B cell (primary cell): ENCODE measurements at regions not wholly inside any gene's neighbourhood (a gene's known extent, or its start where the extent isn't known, plus 50 kb on each side); places are given as distances from the start of the nearest gene placed in this dataset.

Experiments
- ATAC-seq: fragments of 200-7000 bp; cut with Tn5 transposase; one replicate; pipeline ENCODE4 v1.10.0; 2021; ENCODE audit warnings: low read depth, mild to moderate bottlenecking, moderate number of reproducible peaks, moderate library complexity
- CTCF ChIA-PET: fragments of 350-600 bp; sonication (Branson Sonifier 250); formaldehyde crosslinking; loops from one replicate; lab custom pipeline; 2021; ENCODE audit warnings: antibody characterized with exemption, inconsistent platforms; lab: Charles Lee
- POLR2A ChIA-PET: fragments of 350-600 bp; sonication (Branson Sonifier 250); formaldehyde crosslinking; loops from one replicate; lab custom pipeline; 2021; ENCODE audit warnings: antibody characterized with exemption; lab: Charles Lee
- DNase-seq: peaks from one replicate; pipeline ENCODE4 v3.0.0; 2013
- H2AFZ ChIP-seq: 2 replicates; pipeline ENCODE4 v1.6.1; 2012; ENCODE audit warnings: mild to moderate bottlenecking, low read depth, low read length; ENCODE audit not compliant: insufficient read depth, poor library complexity, severe bottlenecking
- H3K27ac ChIP-seq, 2 donors: 1 replicate in 1 of 2; 2 replicates in 1 of 2; pipeline ENCODE4 v1.5.1; 2012 to 2013; ENCODE audit warnings: low read length in 2 of 2, mild to moderate bottlenecking in 2 of 2, moderate library complexity in 1 of 2
- H3K27me3 ChIP-seq, 4 experiments: fragments of 200-600 bp in 1 of 4; sonication (generic) in 1 of 4; replicated peaks in 1 of 4; 1 replicate in 2 of 4; 2 replicates in 2 of 4; pipeline versions ENCODE4 v1.6.1 to v1.7.0; 2013 to 2016; ENCODE audit warnings: low read length in 3 of 4, mild to moderate bottlenecking in 2 of 4, mixed read lengths in 1 of 4, moderate library complexity in 1 of 4; ENCODE audit not compliant: insufficient read depth in 4 of 4, control insufficient read depth in 3 of 4; ENCODE audit errors: control extremely low read depth in 1 of 4
- H3K36me3 ChIP-seq, 2 experiments: replicated peaks in 1 of 2; 1 replicate in 1 of 2; 2 replicates in 1 of 2; pipeline versions ENCODE4 v1.6.1 to v1.7.1; 2013; ENCODE audit warnings: low read length in 1 of 2; ENCODE audit not compliant: insufficient read depth in 2 of 2, control insufficient read depth in 1 of 2; ENCODE audit errors: control extremely low read depth in 1 of 2, extremely low read depth in 1 of 2
- H3K4me1 ChIP-seq, 2 donors: fragments of 200-600 bp in 1 of 2; sonication (generic) in 1 of 2; 1 replicate in 1 of 2; 2 replicates in 1 of 2; pipeline versions ENCODE4 v1.5.1 to v1.6.1; 2013 to 2017; ENCODE audit warnings: low read length in 2 of 2; ENCODE audit not compliant: control insufficient read depth in 2 of 2, insufficient read depth in 2 of 2
- H3K4me2 ChIP-seq: replicated peaks from 2 replicates; pipeline ENCODE3; 2012; ENCODE audit warnings: mild to moderate bottlenecking, low read depth, low read length; ENCODE audit not compliant: poor library complexity, severe bottlenecking
- H3K4me3 ChIP-seq, 5 experiments: fragments of 200-600 bp in 1 of 5; sonication (generic) in 1 of 5; 1 replicate in 3 of 5; 2 replicates in 2 of 5; pipeline versions ENCODE4 v1.5.1 to v1.7.0; 2011 to 2016; ENCODE audit warnings: low read length in 4 of 5, mild to moderate bottlenecking in 4 of 5, low read depth in 2 of 5, control low read depth in 1 of 5, moderate library complexity in 1 of 5; ENCODE audit not compliant: insufficient read depth in 1 of 5; ENCODE audit errors: control extremely low read depth in 1 of 5, extremely low read depth in 1 of 5
- H3K79me2 ChIP-seq: fragments of 200-600 bp; sonication (generic); one replicate; pipeline ENCODE4 v1.6.0; 2016; ENCODE audit warnings: low read length; ENCODE audit not compliant: control insufficient read depth, insufficient read depth
- H3K9ac ChIP-seq: fragments of 200-600 bp; sonication (generic); 2 replicates; pipeline ENCODE4 v1.6.1; 2017; ENCODE audit warnings: mild to moderate bottlenecking, low read length, moderate library complexity
- H3K9me3 ChIP-seq, 3 donors: one replicate each; pipeline versions ENCODE4 v1.6.1 to v1.7.1; 2013; ENCODE audit warnings: low read length in 2 of 3; ENCODE audit not compliant: control insufficient read depth in 2 of 3, insufficient read depth in 1 of 3; ENCODE audit errors: control extremely low read depth in 1 of 3
- H4K20me1 ChIP-seq: 2 replicates; pipeline ENCODE4 v1.6.0; 2012; ENCODE audit warnings: mild to moderate bottlenecking, low read length; ENCODE audit not compliant: insufficient read depth, control insufficient read depth, poor library complexity, severe bottlenecking
- H3K27ac Mint-ChIP-seq: one replicate; pipeline ENCODE4 v1.8.0; 2021; ENCODE audit warnings: mixed read lengths
- H3K27me3 Mint-ChIP-seq: one replicate; pipeline ENCODE4 v1.8.0; 2021; ENCODE audit warnings: mixed read lengths
- H3K4me1 Mint-ChIP-seq: one replicate; pipeline ENCODE4 v1.8.0; 2021; ENCODE audit warnings: mixed read lengths
- H3K4me3 Mint-ChIP-seq: one replicate; pipeline ENCODE4 v1.8.0; 2021; ENCODE audit warnings: mixed read lengths
- H3K9me3 Mint-ChIP-seq: one replicate; pipeline ENCODE4 v1.8.0; 2022; ENCODE audit warnings: mixed read lengths; ENCODE audit not compliant: insufficient read depth
- CTCF ChIP-seq: fragments of 200-600 bp; IDR thresholded peaks from one replicate; pipeline ENCODE4 v1.8.0; 2022; ENCODE audit warnings: antibody characterized with exemption, mild to moderate bottlenecking
- EZH2 ChIP-seq: IDR thresholded peaks from 2 replicates; pipeline ENCODE4 v1.6.1; 2012; ENCODE audit warnings: borderline replicate concordance, low read depth, mild to moderate bottlenecking, moderate library complexity, low read length; ENCODE audit not compliant: insufficient read depth, poor library complexity, severe bottlenecking
- WGBS: methylation state at CpG from one replicate; pipeline ENCODE4 v1.1.5; 2013; ENCODE audit warnings: missing lambda C conversion rate; ENCODE audit not compliant: insufficient coverage; 5-methylcytosine and 5-hydroxymethylcytosine counted together
- intact Hi-C: fragments of 100-400 bp; cut with micrococcal nuclease; formaldehyde crosslinking; loops from one replicate; pipeline ENCODE4 v1.10.0; 2022

DNA sequence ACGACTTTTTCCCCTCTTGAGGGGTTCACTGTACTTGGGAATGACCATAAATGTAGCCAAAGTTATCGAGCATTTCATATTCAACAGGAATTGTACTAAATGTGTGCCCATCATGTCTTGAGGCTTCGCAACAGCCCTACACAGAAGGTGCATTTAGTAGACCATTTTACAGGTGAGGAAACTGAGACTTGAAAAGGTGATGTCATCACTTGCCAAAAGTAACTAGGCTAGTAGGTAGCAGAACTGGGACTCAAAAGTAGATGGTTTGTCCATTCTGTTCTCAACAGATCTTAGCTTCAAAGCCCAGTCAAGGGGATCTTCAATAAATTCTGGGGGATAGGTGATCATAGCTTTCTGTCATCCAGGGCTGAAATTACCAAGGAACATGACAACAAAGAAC is 782.2 kb downstream of the MED13L start:
- 80% methylated on average over 2 of the region's 3 CpGs for WGBS
- Histone ChIP-seq H3K27ac (no peak overlapping the region), H3K9ac (no peak overlapping the region), H3K36me3 (no peaks in the 10 kb centered on the region), H3K4me1 (no peaks in the 10 kb centered on the region), H3K79me2 (no peaks in the 10 kb centered on the region), H4K20me1 (no peaks in the 10 kb centered on the region), H3K4me3 (no peak overlapping the region), H3K4me2 (no peak overlapping the region), H3K27me3 (no peaks in the 10 kb centered on the region), H3K9me3 (no peaks in the 10 kb centered on the region), H2AFZ (no peak overlapping the region)
- TF ChIP-seq EZH2 (no peak), CTCF (no peak)
- no peaks in the 10 kb centered on the region for H3K9me3 Mint-ChIP-seq
- no peak for DNase-seq
- intact Hi-C loops, result no loop called here
- H3K27ac Mint-ChIP-seq, result no peak overlapping the region
- no peaks in the 10 kb centered on the region for H3K4me1 Mint-ChIP-seq
- CTCF ChIA-PET, result no interaction called here
- ATAC-seq, result no peak
- H3K27me3 Mint-ChIP-seq, result no peaks in the 10 kb centered on the region
- POLR2A ChIA-PET, result no interaction called here
- H3K4me3 Mint-ChIP-seq, result no peak overlapping the region

GRCh38 chr12:115492553-115492952 is 784.9 kb downstream of the MED13L start:
- H3K27me3 Mint-ChIP-seq, result no peaks in the 10 kb centered on the region
- Histone ChIP-seq H3K9me3 (no peaks in the 10 kb centered on the region), H4K20me1 (no peaks in the 10 kb centered on the region), H2AFZ (no peak overlapping the region), H3K36me3 (no peaks in the 10 kb centered on the region), H3K27ac (no peak overlapping the region), H3K4me1 (no peaks in the 10 kb centered on the region), H3K4me3 (no peak overlapping the region), H3K79me2 (no peaks in the 10 kb centered on the region), H3K27me3 (no peaks in the 10 kb centered on the region), H3K4me2 (no peak overlapping the region), H3K9ac (no peak overlapping the region)
- no peak for ATAC-seq
- WGBS, result 29% methylated on average over 1 of the region's 2 CpGs
- intact Hi-C loops, result no loop called here
- CTCF ChIA-PET, result no interaction called here
- no peak for TF ChIP-seq EZH2
- no peak for TF ChIP-seq CTCF
- H3K4me3 Mint-ChIP-seq, result no peak overlapping the region
- POLR2A ChIA-PET, result no interaction called here
- no peak overlapping the region for H3K27ac Mint-ChIP-seq
- DNase-seq, result no peak
- no peaks in the 10 kb centered on the region for H3K4me1 Mint-ChIP-seq
- no peaks in the 10 kb centered on the region for H3K9me3 Mint-ChIP-seq
